ENCODE measurements at regions not wholly inside any gene's neighbourhood (a gene's known extent, or its start where the extent isn't known, plus 50 kb on each side); places are given as distances from the start of the nearest gene placed in this dataset.

- H3K79me2 ChIP-seq: no peaks in the 10 kb centered on the region
These were observed 1182.4 kb upstream of the ZEB2 start for GRCh38 chr2:145702305-145702704.

GRCh38 chr2:145692971-145693478 is 1173.1 kb upstream of the ZEB2 start:
- no peaks in the 10 kb centered on the region for H3K4me1 ChIP-seq
- H3K79me2 ChIP-seq: no peaks in the 10 kb centered on the region
- no peak overlapping the region for H3K4me3 ChIP-seq (ENCODE audit: low read depth, low read length)
- no peaks in the 10 kb centered on the region for H3K9me3 ChIP-seq (ENCODE audit: control insufficient read depth, low read length)
- no peak overlapping the region for H3K9ac ChIP-seq
- no peak overlapping the region for H2AFZ ChIP-seq
- H3K36me3 ChIP-seq (ENCODE audit: control insufficient read depth, insufficient read depth, low read length): no peaks in the 10 kb centered on the region
- H3K4me2 ChIP-seq (ENCODE audit: low read length): no peak overlapping the region
- TF ChIP-seq CTCF (IDR thresholded peaks at IDR 0.05): no peak
- no peak overlapping the region for H3K27ac ChIP-seq
- no peaks in the 10 kb centered on the region for H3K27me3 ChIP-seq (ENCODE audit: control insufficient read depth, insufficient read depth, low read length)

More at GRCh38 chr2:145702305-145702704, 1182.4 kb upstream of the ZEB2 start:
- TF ChIP-seq CTCF (IDR thresholded peaks at IDR 0.05): no peak
- no peak overlapping the region for H2AFZ ChIP-seq
- H3K27ac ChIP-seq: no peak overlapping the region
- H3K9ac ChIP-seq: no peak overlapping the region
- H3K9me3 ChIP-seq (ENCODE audit: control insufficient read depth, low read length): no peaks in the 10 kb centered on the region
- no peaks in the 10 kb centered on the region for H3K27me3 ChIP-seq (ENCODE audit: control insufficient read depth, insufficient read depth, low read length)
- no peak overlapping the region for H3K4me2 ChIP-seq (ENCODE audit: low read length)
- H3K4me1 ChIP-seq: no peaks in the 10 kb centered on the region
- no peak overlapping the region for H3K4me3 ChIP-seq (ENCODE audit: low read depth, low read length)
- H3K36me3 ChIP-seq (ENCODE audit: control insufficient read depth, insufficient read depth, low read length): no peaks in the 10 kb centered on the region

- H3K4me3 ChIP-seq (ENCODE audit: low read depth, low read length): no peak overlapping the region
- no peak overlapping the region for H3K4me2 ChIP-seq (ENCODE audit: low read length)
- H3K27ac ChIP-seq: no peak overlapping the region
- no peaks in the 10 kb centered on the region for H3K27me3 ChIP-seq (ENCODE audit: control insufficient read depth, insufficient read depth, low read length)
- no peak overlapping the region for H2AFZ ChIP-seq
- no peaks in the 10 kb centered on the region for H3K79me2 ChIP-seq
- H3K9me3 ChIP-seq (ENCODE audit: control insufficient read depth, low read length): no peaks in the 10 kb centered on the region
- no peaks in the 10 kb centered on the region for H3K36me3 ChIP-seq (ENCODE audit: control insufficient read depth, insufficient read depth, low read length)
- no peak for TF ChIP-seq CTCF (IDR thresholded peaks at IDR 0.05)
- no peak overlapping the region for H3K9ac ChIP-seq
- H3K4me1 ChIP-seq: no peaks in the 10 kb centered on the region
These were observed 1171.7 kb upstream of the ZEB2 start for GRCh38 chr2:145691659-145692058.

- no peaks in the 10 kb centered on the region for H3K79me2 ChIP-seq
- no peaks in the 10 kb centered on the region for H3K36me3 ChIP-seq (ENCODE audit: control insufficient read depth, insufficient read depth, low read length)
- no peak overlapping the region for H2AFZ ChIP-seq
- no peak overlapping the region for H3K4me3 ChIP-seq (ENCODE audit: low read depth, low read length)
- H3K9me3 ChIP-seq (ENCODE audit: control insufficient read depth, low read length): no peaks in the 10 kb centered on the region
- H3K4me1 ChIP-seq: no peaks in the 10 kb centered on the region
- no peak for TF ChIP-seq CTCF (IDR thresholded peaks at IDR 0.05)
- H3K4me2 ChIP-seq (ENCODE audit: low read length): no peak overlapping the region
- H3K9ac ChIP-seq: no peak overlapping the region
- H3K27me3 ChIP-seq (ENCODE audit: control insufficient read depth, insufficient read depth, low read length): no peaks in the 10 kb centered on the region
- no peak overlapping the region for H3K27ac ChIP-seq
These were observed 1170.4 kb upstream of the ZEB2 start for GRCh38 chr2:145690183-145690778.

- Histone ChIP-seq H3K4me2 (ENCODE audit: low read length) (no peak overlapping the region), H3K9me3 (ENCODE audit: control insufficient read depth, low read length) (no peaks in the 10 kb centered on the region), H3K4me1 (no peaks in the 10 kb centered on the region), H3K27me3 (ENCODE audit: control insufficient read depth, insufficient read depth, low read length) (no peaks in the 10 kb centered on the region), H3K79me2 (no peaks in the 10 kb centered on the region), H2AFZ (no peak overlapping the region), H3K36me3 (ENCODE audit: control insufficient read depth, insufficient read depth, low read length) (no peaks in the 10 kb centered on the region), H3K27ac (no peak overlapping the region), H3K9ac (no peak overlapping the region), H3K4me3 (ENCODE audit: low read depth, low read length) (no peak overlapping the region)
- TF ChIP-seq CTCF (IDR thresholded peaks at IDR 0.05): no peak
These were observed 1169.4 kb upstream of the ZEB2 start for GRCh38 chr2:145689277-145689676.

Data from parathyroid adenoma (tissue), 2 donors.